Fibroblast of lung (primary cell): ENCODE measurements at regions not wholly inside any gene's neighbourhood (a gene's known extent, or its start where the extent isn't known, plus 50 kb on each side); places are given as distances from the start of the nearest gene placed in this dataset.

Experiments
- DNase-seq, 2 donors: peaks; one replicate each; pipeline versions ENCODE4 v3.0.0 to v3.0.0-alpha.2; 2010; ENCODE audit warnings: low read depth in 2 of 2
- H2AFZ ChIP-seq: 2 replicates; pipeline ENCODE4 v1.5.1; 2012; ENCODE audit warnings: low read length, control low read depth, inconsistent platforms
- H3K27ac ChIP-seq: 2 replicates; pipeline ENCODE4 v1.5.1; 2011; ENCODE audit warnings: low read length, control low read depth; ENCODE audit not compliant: insufficient read depth
- H3K27me3 ChIP-seq: 2 replicates; pipeline ENCODE4 v1.5.1; 2011; ENCODE audit warnings: mild to moderate bottlenecking, low read length; ENCODE audit not compliant: control insufficient read depth, insufficient read depth
- H3K36me3 ChIP-seq: 2 replicates; pipeline ENCODE4 v1.5.1; 2011; ENCODE audit warnings: low read length; ENCODE audit not compliant: control insufficient read depth, insufficient read depth
- H3K4me1 ChIP-seq: 2 replicates; pipeline ENCODE4 v1.5.1; 2011; ENCODE audit warnings: low read length; ENCODE audit not compliant: control insufficient read depth, insufficient read depth; ENCODE audit errors: extremely low read depth
- H3K4me2 ChIP-seq: 2 replicates; pipeline ENCODE4 v1.5.1; 2011; ENCODE audit warnings: low read length, control low read depth; ENCODE audit not compliant: insufficient read depth; ENCODE audit errors: extremely low read depth
- H3K4me3 ChIP-seq, 4 experiments: fragments of 200-600 bp in 1 of 4; sonication (generic) in 1 of 4; replicated peaks in 1 of 4; 2 replicates each; pipeline ENCODE4 v1.5.1; 2011 to 2016; ENCODE audit warnings: low read length in 4 of 4, low read depth in 3 of 4, mild to moderate bottlenecking in 3 of 4, control low read depth in 2 of 4, inconsistent platforms in 1 of 4, mixed read lengths in 1 of 4; ENCODE audit not compliant: insufficient read depth in 1 of 4; ENCODE audit errors: control extremely low read depth in 1 of 4
- H3K79me2 ChIP-seq: 2 replicates; pipeline ENCODE4 v1.5.1; 2012; ENCODE audit warnings: mild to moderate bottlenecking, low read length, inconsistent platforms; ENCODE audit not compliant: control insufficient read depth, insufficient read depth
- H3K9ac ChIP-seq: 2 replicates; pipeline ENCODE4 v1.5.1; 2011; ENCODE audit warnings: mild to moderate bottlenecking, low read length, control low read depth; ENCODE audit not compliant: insufficient read depth
- H3K9me3 ChIP-seq: 2 replicates; pipeline ENCODE4 v1.5.1; 2012; ENCODE audit warnings: low read depth, low read length; ENCODE audit not compliant: control insufficient read depth, insufficient read depth
- H4K20me1 ChIP-seq: 2 replicates; pipeline ENCODE4 v1.5.1; 2011; ENCODE audit warnings: low read length; ENCODE audit not compliant: control insufficient read depth, insufficient read depth; ENCODE audit errors: extremely low read depth
- EZH2 ChIP-seq: IDR thresholded peaks from 2 replicates; pipeline ENCODE4 v1.5.1; 2012; ENCODE audit warnings: low read length, control low read depth, mild to moderate bottlenecking; ENCODE audit errors: missing control alignments
- TF ChIP-seq, protein P1 (sequence below), 2 donors: IDR thresholded peaks in 1 of 2; conservative IDR thresholded peaks in 1 of 2; 1 replicate in 1 of 2; 2 replicates in 1 of 2; pipeline ENCODE4 v1.5.1; 2011 to 2012; ENCODE audit warnings: low read length in 2 of 2, control low read depth in 1 of 2, inconsistent platforms in 1 of 2, low read depth in 1 of 2, mild to moderate bottlenecking in 1 of 2

DNA sequence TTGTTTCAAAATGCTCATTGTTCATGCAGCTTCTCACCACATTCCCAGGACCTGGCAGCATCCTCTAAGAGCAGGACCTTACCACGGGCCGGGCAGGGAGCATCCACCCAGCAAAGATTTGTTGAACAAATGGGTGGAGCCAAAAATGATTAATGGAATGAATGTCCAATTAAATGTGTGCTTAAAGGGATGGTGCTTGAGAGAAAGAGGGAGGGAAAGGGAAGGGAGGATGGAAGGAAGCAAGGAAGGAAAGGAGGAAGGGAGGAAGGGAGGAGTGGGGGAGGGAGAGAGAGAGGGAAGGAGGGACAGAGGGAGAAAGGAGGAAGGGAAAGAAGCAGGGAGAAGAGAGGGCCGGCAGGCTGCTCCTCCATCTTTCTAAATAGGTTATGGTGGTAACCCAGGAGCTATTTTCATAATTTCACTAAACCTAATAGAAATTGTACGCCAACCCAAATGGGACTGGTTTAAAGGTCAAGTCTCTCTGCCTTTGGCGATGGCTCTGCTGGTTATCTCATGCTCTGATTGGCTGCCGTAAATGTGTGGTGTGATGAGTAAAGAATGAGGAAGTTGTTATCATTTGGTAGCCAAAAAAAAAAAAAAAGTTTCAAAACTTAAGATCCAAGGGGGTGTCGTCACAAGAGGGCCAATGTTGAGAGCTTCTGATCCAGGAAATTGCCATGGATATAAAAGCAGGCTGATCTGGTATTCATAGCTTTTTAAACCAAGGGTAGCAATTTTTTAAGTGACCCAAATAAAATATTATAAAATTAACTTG lies 126.7 kb upstream of the FOXF1 start:
- no peaks in the 10 kb centered on the region for H4K20me1 ChIP-seq
- peak overlapping the region; percentile 1 for H3K4me2 ChIP-seq
- H3K27me3 ChIP-seq = no peaks in the 10 kb centered on the region
- H3K4me3 ChIP-seq = no peak overlapping the region
- H3K4me1 ChIP-seq = peaks cover 32% of the 10 kb centered on the region
- H3K9me3 ChIP-seq = no peaks in the 10 kb centered on the region
- DNase-seq = peak; percentile 93 to 94
- H3K36me3 ChIP-seq = no peaks in the 10 kb centered on the region
- no peak overlapping the region for H3K9ac ChIP-seq
- no peak for TF ChIP-seq EZH2
- TF ChIP-seq, protein P1, sequence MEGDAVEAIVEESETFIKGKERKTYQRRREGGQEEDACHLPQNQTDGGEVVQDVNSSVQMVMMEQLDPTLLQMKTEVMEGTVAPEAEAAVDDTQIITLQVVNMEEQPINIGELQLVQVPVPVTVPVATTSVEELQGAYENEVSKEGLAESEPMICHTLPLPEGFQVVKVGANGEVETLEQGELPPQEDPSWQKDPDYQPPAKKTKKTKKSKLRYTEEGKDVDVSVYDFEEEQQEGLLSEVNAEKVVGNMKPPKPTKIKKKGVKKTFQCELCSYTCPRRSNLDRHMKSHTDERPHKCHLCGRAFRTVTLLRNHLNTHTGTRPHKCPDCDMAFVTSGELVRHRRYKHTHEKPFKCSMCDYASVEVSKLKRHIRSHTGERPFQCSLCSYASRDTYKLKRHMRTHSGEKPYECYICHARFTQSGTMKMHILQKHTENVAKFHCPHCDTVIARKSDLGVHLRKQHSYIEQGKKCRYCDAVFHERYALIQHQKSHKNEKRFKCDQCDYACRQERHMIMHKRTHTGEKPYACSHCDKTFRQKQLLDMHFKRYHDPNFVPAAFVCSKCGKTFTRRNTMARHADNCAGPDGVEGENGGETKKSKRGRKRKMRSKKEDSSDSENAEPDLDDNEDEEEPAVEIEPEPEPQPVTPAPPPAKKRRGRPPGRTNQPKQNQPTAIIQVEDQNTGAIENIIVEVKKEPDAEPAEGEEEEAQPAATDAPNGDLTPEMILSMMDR (conservative IDR thresholded peaks at IDR 0.05 in 1 of 2, IDR thresholded peaks at IDR 0.05 in 1 of 2; ENCODE audit: low read depth in 1 of 2, low read length in 2 of 2) = no peak
- H3K79me2 ChIP-seq = no peaks in the 10 kb centered on the region
- H3K27ac ChIP-seq = peak overlapping the region; percentile 93
- peak overlapping the region; percentile 44 for H2AFZ ChIP-seq

DNA sequence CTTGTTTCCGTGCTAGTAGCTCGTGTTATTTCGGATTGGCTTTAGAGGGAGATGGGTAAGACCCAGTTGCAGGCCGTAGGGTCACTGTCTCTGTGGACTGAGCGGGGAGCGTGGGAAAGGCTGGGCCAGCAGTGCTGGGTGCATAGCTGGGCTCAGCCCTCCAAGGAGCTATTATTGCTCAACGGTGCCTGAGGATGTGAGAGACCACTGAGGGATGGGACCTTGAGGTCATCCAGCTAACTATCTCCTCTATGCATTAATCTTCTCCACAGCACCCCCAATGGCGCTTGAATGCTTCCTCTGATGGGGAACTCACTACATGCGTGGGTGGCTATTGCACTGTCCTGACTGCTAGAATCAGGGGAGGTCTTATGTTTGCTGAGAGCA lies 126.1 kb upstream of the FOXF1 start:
- Histone ChIP-seq H3K9ac (no peak overlapping the region), H3K4me2 (no peak overlapping the region), H3K9me3 (no peaks in the 10 kb centered on the region), H3K4me1 (peaks cover 30% of the 10 kb centered on the region), H3K4me3 (no peak overlapping the region), H3K27me3 (no peaks in the 10 kb centered on the region), H4K20me1 (no peaks in the 10 kb centered on the region), H2AFZ (no peak overlapping the region), H3K79me2 (no peaks in the 10 kb centered on the region), H3K27ac (peak overlapping the region; percentile 93), H3K36me3 (no peaks in the 10 kb centered on the region)
- TF ChIP-seq EZH2 = no peak
- TF ChIP-seq, protein P1 (conservative IDR thresholded peaks at IDR 0.05 in 1 of 2, IDR thresholded peaks at IDR 0.05 in 1 of 2; ENCODE audit: low read depth in 1 of 2, low read length in 2 of 2) = no peak
- DNase-seq = no peak

DNA sequence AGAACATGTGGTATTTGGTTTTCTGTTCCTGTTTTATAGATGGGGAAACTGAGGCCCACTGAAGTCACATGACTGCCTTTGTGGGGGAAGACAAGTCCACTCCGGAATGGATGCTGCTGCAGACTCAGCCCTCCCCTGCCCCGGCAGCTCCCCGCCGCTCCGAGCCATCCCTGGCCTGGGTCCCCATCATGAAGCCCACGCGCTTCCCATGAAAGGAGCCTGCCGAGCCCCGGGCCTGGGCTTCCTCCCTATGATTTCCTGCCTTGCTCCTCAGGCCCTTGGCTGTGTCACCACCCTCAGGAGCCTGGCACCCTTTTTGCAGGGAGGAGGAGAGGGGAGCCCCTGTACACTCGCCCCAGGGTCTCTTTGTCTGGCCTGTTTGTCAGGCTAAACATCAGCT lies 125.3 kb upstream of the FOXF1 start:
- Histone ChIP-seq H3K4me3 (no peak overlapping the region), H2AFZ (no peak overlapping the region), H3K4me1 (peaks cover 24% of the 10 kb centered on the region), H4K20me1 (no peaks in the 10 kb centered on the region), H3K27ac (peak overlapping the region; percentile 93), H3K4me2 (no peak overlapping the region), H3K79me2 (no peaks in the 10 kb centered on the region), H3K9me3 (no peaks in the 10 kb centered on the region), H3K27me3 (no peaks in the 10 kb centered on the region), H3K9ac (no peak overlapping the region), H3K36me3 (no peaks in the 10 kb centered on the region)
- TF ChIP-seq, protein P1 (conservative IDR thresholded peaks at IDR 0.05 in 1 of 2, IDR thresholded peaks at IDR 0.05 in 1 of 2; ENCODE audit: low read depth in 1 of 2, low read length in 2 of 2) = no peak
- TF ChIP-seq EZH2 = no peak
- DNase-seq = no peak
